Loucy (cell line): ENCODE measurements at regions not wholly inside any gene's neighbourhood (a gene's known extent, or its start where the extent isn't known, plus 50 kb on each side); places are given as distances from the start of the nearest gene placed in this dataset.

Experiments
- H2AFZ ChIP-seq: fragments of 200-600 bp; sonication (generic); 2 replicates; pipeline ENCODE4 v1.6.0; 2016; ENCODE audit warnings: antibody characterized with exemption, mild to moderate bottlenecking, low read length, moderate library complexity
- H3F3A ChIP-seq: fragments of 200-600 bp; 2 replicates; pipeline ENCODE4 v1.6.0; 2016; ENCODE audit warnings: antibody characterized with exemption, low read depth, mild to moderate bottlenecking
- H3K27me3 ChIP-seq: fragments of 200-600 bp; sonication (generic); 2 replicates; pipeline ENCODE4 v1.6.1; 2014; ENCODE audit warnings: low read length, mild to moderate bottlenecking; ENCODE audit not compliant: insufficient read depth, poor library complexity, severe bottlenecking
- H3K36me3 ChIP-seq: fragments of 200-600 bp; sonication (generic); 2 replicates; pipeline ENCODE4 v1.6.1; 2016; ENCODE audit warnings: low read length; ENCODE audit not compliant: insufficient read depth
- H3K4me1 ChIP-seq: fragments of 200-600 bp; sonication (generic); 2 replicates; pipeline ENCODE4 v1.5.1; 2014; ENCODE audit warnings: low read length, mild to moderate bottlenecking; ENCODE audit not compliant: insufficient read depth, poor library complexity, severe bottlenecking
- H3K4me2 ChIP-seq: fragments of 200-600 bp; sonication (generic); 2 replicates; pipeline ENCODE4 v1.6.0; 2014; ENCODE audit warnings: antibody characterized with exemption, low read length, low read depth, mild to moderate bottlenecking; ENCODE audit not compliant: poor library complexity, severe bottlenecking
- H3K4me3 ChIP-seq: fragments of 200-600 bp; sonication (generic); 2 replicates; pipeline ENCODE4 v1.5.1; 2014; ENCODE audit warnings: low read length, mild to moderate bottlenecking, mixed read lengths; ENCODE audit not compliant: poor library complexity, severe bottlenecking
- H3K79me2 ChIP-seq: fragments of 200-600 bp; sonication (generic); 2 replicates; pipeline ENCODE4 v1.6.1; 2014; ENCODE audit warnings: low read length; ENCODE audit not compliant: insufficient read depth
- H3K9ac ChIP-seq: fragments of 200-600 bp; sonication (generic); 2 replicates; pipeline ENCODE4 v1.6.0; 2014; ENCODE audit warnings: mild to moderate bottlenecking, low read depth, low read length, moderate library complexity; ENCODE audit not compliant: poor library complexity, severe bottlenecking
- H3K9me2 ChIP-seq: fragments of 200-600 bp; sonication (generic); replicated peaks from 2 replicates; pipeline ENCODE4 v1.6.1; 2016; ENCODE audit warnings: low read depth, low read length, mixed read lengths
- H3K9me3 ChIP-seq: fragments of 200-600 bp; sonication (generic); 2 replicates; pipeline ENCODE4 v1.6.1; 2014; ENCODE audit warnings: mild to moderate bottlenecking, antibody characterized with exemption, low read length, low read depth; ENCODE audit not compliant: insufficient read depth
- H4K20me1 ChIP-seq: fragments of 200-600 bp; sonication (generic); 2 replicates; pipeline ENCODE4 v1.6.0; 2014; ENCODE audit warnings: antibody characterized with exemption, low read length, mild to moderate bottlenecking; ENCODE audit not compliant: insufficient read depth, poor library complexity, severe bottlenecking
- EZH2phosphoT487 ChIP-seq: fragments of 200-600 bp; IDR thresholded peaks from 2 replicates; pipeline ENCODE4 v1.6.1; 2018; ENCODE audit warnings: antibody characterized with exemption, mild to moderate bottlenecking, moderate library complexity, borderline replicate concordance
- TF ChIP-seq, protein P1 (sequence below): fragments of 200-600 bp; sonication (generic); conservative IDR thresholded peaks from 2 replicates; pipeline ENCODE4 v1.5.1; 2014; ENCODE audit warnings: mild to moderate bottlenecking, antibody characterized with exemption, low read length

DNA sequence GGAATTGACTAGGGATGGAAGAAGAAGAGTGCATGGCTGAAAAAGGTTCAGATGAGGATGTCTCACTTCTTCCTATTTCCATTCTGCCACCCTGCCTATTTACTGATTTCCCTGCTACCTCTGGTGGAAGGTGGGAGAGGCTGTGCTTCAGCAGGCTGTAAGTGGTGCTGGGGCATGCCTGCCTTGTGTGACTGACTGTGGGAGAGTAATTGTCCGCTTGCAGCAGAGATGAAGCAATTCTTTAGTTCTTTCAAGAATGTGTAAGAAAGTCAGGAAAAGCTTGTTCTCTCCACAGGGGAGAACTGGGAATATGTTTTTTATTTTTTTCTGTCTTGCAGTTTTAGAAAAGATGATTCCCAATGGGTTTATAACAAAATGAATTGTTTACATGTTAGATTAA lies 72.5 kb upstream of the NYAP2 start:
- Histone ChIP-seq H3K27me3 (no peaks in the 10 kb centered on the region), H2AFZ (no peak overlapping the region), H3K79me2 (no peaks in the 10 kb centered on the region), H4K20me1 (no peaks in the 10 kb centered on the region), H3K9me2 (no peaks in the 10 kb centered on the region), H3K4me1 (no peaks in the 10 kb centered on the region), H3F3A (no peaks in the 10 kb centered on the region), H3K9ac (no peak overlapping the region), H3K36me3 (no peaks in the 10 kb centered on the region), H3K9me3 (no peaks in the 10 kb centered on the region), H3K4me2 (no peak overlapping the region), H3K4me3 (no peak overlapping the region)
- TF ChIP-seq, protein P1, sequence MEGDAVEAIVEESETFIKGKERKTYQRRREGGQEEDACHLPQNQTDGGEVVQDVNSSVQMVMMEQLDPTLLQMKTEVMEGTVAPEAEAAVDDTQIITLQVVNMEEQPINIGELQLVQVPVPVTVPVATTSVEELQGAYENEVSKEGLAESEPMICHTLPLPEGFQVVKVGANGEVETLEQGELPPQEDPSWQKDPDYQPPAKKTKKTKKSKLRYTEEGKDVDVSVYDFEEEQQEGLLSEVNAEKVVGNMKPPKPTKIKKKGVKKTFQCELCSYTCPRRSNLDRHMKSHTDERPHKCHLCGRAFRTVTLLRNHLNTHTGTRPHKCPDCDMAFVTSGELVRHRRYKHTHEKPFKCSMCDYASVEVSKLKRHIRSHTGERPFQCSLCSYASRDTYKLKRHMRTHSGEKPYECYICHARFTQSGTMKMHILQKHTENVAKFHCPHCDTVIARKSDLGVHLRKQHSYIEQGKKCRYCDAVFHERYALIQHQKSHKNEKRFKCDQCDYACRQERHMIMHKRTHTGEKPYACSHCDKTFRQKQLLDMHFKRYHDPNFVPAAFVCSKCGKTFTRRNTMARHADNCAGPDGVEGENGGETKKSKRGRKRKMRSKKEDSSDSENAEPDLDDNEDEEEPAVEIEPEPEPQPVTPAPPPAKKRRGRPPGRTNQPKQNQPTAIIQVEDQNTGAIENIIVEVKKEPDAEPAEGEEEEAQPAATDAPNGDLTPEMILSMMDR = no peak
- TF ChIP-seq EZH2phosphoT487 = no peak

DNA sequence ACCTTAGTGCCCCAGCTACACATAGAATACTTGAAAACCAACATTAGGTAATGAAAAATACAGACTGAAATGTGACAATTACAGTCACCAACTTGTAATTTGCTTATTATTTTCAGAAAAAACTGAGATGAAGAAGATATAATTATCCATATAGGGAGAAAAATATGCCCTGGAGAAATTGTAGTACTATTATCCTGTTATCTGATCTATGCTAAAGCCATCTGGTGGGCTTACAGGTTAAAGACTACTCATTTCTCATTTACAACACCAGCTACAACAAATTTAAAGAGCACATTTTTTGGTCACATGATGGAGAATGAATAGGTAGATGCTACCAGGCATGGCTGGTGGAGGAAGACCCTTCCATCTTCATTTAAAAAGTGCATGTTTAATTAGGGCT lies 79.6 kb upstream of the NYAP2 start:
- no peaks in the 10 kb centered on the region for H4K20me1 ChIP-seq
- no peaks in the 10 kb centered on the region for H3K9me2 ChIP-seq
- no peaks in the 10 kb centered on the region; the same call in 1 of the 2 replicates for H3K9me3 ChIP-seq
- no peak overlapping the region for H2AFZ ChIP-seq
- H3F3A ChIP-seq = no peaks in the 10 kb centered on the region
- no peak for TF ChIP-seq EZH2phosphoT487
- H3K4me1 ChIP-seq = no peaks in the 10 kb centered on the region
- no peaks in the 10 kb centered on the region for H3K36me3 ChIP-seq
- no peak overlapping the region for H3K9ac ChIP-seq
- no peaks in the 10 kb centered on the region for H3K27me3 ChIP-seq
- no peak overlapping the region for H3K4me2 ChIP-seq
- no peak overlapping the region for H3K4me3 ChIP-seq
- no peaks in the 10 kb centered on the region for H3K79me2 ChIP-seq

GRCh38 chr2:225318440-225318839 lies 81.1 kb upstream of the NYAP2 start:
- no peak overlapping the region for H3K4me3 ChIP-seq
- no peak for TF ChIP-seq EZH2phosphoT487
- TF ChIP-seq, protein P1 = no peak
- no peak overlapping the region for H3K4me2 ChIP-seq
- H3K79me2 ChIP-seq = no peaks in the 10 kb centered on the region
- H3F3A ChIP-seq = no peaks in the 10 kb centered on the region
- no peaks in the 10 kb centered on the region for H3K4me1 ChIP-seq
- no peak overlapping the region for H3K9ac ChIP-seq
- no peak overlapping the region for H2AFZ ChIP-seq
- H3K36me3 ChIP-seq = no peaks in the 10 kb centered on the region
- H3K9me2 ChIP-seq = no peaks in the 10 kb centered on the region
- no peaks in the 10 kb centered on the region for H3K27me3 ChIP-seq
- H3K9me3 ChIP-seq = no peaks in the 10 kb centered on the region; the same call in 1 of the 2 replicates
- H4K20me1 ChIP-seq = no peaks in the 10 kb centered on the region

DNA sequence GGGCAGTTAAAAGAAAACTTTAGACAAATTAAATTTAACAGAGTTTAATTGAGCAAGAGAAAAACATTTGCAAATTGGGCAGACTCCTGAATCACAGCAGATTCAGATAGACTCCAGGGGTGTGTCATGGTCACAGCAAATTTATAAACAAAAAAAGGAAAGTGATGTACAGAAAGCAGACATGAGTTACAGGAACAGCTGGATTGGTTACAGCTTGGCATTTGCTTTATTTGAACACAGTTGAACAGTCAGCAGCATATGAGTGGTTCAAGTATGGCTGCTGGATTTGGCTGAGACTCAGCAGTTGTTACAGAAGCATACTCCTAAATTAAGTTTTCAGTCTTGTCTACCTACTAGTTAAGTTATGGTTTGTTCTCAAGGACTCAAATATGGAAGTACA lies 82.3 kb upstream of the NYAP2 start:
- Histone ChIP-seq H3K79me2 (no peaks in the 10 kb centered on the region), H4K20me1 (no peaks in the 10 kb centered on the region), H3K36me3 (no peaks in the 10 kb centered on the region), H3K4me3 (no peak overlapping the region), H3K4me1 (no peaks in the 10 kb centered on the region), H3K9me3 (no peaks in the 10 kb centered on the region; the same call in 1 of the 2 replicates), H3K9me2 (no peaks in the 10 kb centered on the region), H3F3A (no peaks in the 10 kb centered on the region), H3K27me3 (no peaks in the 10 kb centered on the region), H3K9ac (no peak overlapping the region), H2AFZ (no peak overlapping the region), H3K4me2 (no peak overlapping the region)
- TF ChIP-seq EZH2phosphoT487 = no peak
- TF ChIP-seq, protein P1 = no peak
